ENCODE measurements at regions not wholly inside any gene's neighbourhood (a gene's known extent, or its start where the extent isn't known, plus 50 kb on each side); places are given as distances from the start of the nearest gene placed in this dataset.

DNA sequence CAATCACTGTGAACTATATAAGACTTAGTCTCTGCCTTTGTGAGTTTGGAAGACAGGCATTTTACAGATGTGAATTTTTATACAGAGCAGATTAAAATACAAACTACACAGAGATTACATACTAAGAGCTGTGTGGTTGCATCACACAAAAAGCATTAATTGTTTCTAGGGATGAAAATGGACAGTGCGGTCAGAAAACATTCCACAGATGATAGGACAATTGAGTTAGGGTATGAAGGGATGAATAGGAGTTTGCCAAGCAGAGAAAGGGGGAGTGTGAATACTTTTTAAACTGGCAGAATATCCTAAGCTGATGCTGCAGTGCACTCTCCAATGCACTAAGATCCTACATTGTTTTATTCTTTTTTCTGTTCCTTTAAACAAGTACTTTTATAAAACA lies 345.8 kb downstream of the VRK1 start:
- no peak for TF ChIP-seq POLR2A (IDR thresholded peaks at IDR 0.05; ENCODE audit: low read length)
- no peak for TF ChIP-seq GATA1 (IDR thresholded peaks at IDR 0.05; ENCODE audit: low read depth, low read length)

Measured in erythroblast (primary cell).